ENCODE measurements at regions not wholly inside any gene's neighbourhood (a gene's known extent, or its start where the extent isn't known, plus 50 kb on each side); places are given as distances from the start of the nearest gene placed in this dataset.
"Not testable (repeated sequence)": the region's sequence is repeated elsewhere in the genome, so short reads cannot be mapped to it uniquely, and the experiment has no call there.

- Mint-ChIP-seq H3K4me1 (no peaks in the 10 kb centered on the region), H3K27me3 (no peaks in the 10 kb centered on the region), H3K36me3 (no peaks in the 10 kb centered on the region), H3K9me3 (peaks cover 0 to 2% (median 0%) of the 10 kb centered on the region in 8 donors), H3K4me3 (no peak overlapping the region), H3K27ac (no peak overlapping the region)
- H3K36me3 ChIP-seq (ENCODE audit: insufficient read depth, low read length), result no peaks in the 10 kb centered on the region
- no peak overlapping the region for H3K4me3 ChIP-seq (ENCODE audit: low read length in 2 of 2)
- H3K27me3 ChIP-seq (ENCODE audit: insufficient read depth, low read length), result no peaks in the 10 kb centered on the region
- no peak overlapping the region for H3K27ac ChIP-seq (ENCODE audit: low read depth, low read length)
- CTCF ChIA-PET (ENCODE audit: partially characterized antibody), result interaction anchor here (1.1 kb wide), 1 partner anchor 25 kb away, joined by 3 read pairs; no protein-coding TSS in a partner anchor
- H3K4me1 ChIP-seq (ENCODE audit: insufficient read depth, low read length), result no peaks in the 10 kb centered on the region
- DNase-seq, result no peak
- no peaks in the 10 kb centered on the region for H3K9me3 ChIP-seq (ENCODE audit: control insufficient read depth in 1 of 2, low read length in 2 of 2)
- intact Hi-C loops (cut with micrococcal nuclease), result no loop called here
- POLR2A ChIA-PET (ENCODE audit: partially characterized antibody), result no interaction called here
Observed at GRCh38 chr1:119251751-119252150, 111.3 kb upstream of the WARS2 start.

GRCh38 chr1:119253366-119253765 lies 112.9 kb upstream of the WARS2 start:
- H3K36me3 Mint-ChIP-seq, result peaks cover 0 to 5% of the 10 kb centered on the region in 2 donors
- intact Hi-C loops (cut with micrococcal nuclease), result no loop called here
- peaks cover 2 to 11% (median 5%) of the 10 kb centered on the region in 8 donors for H3K9me3 Mint-ChIP-seq
- H3K27ac Mint-ChIP-seq, result no peak overlapping the region
- Histone ChIP-seq H3K27me3 (ENCODE audit: insufficient read depth, low read length) (no peaks in the 10 kb centered on the region), H3K9me3 (ENCODE audit: control insufficient read depth in 1 of 2, low read length in 2 of 2) (no peaks in the 10 kb centered on the region), H3K36me3 (ENCODE audit: insufficient read depth, low read length) (no peaks in the 10 kb centered on the region), H3K4me1 (ENCODE audit: insufficient read depth, low read length) (no peaks in the 10 kb centered on the region), H3K27ac (ENCODE audit: low read depth, low read length) (no peak overlapping the region), H3K4me3 (ENCODE audit: low read length in 2 of 2) (no peak overlapping the region)
- POLR2A ChIA-PET (ENCODE audit: partially characterized antibody), result no interaction called here
- CTCF ChIA-PET (ENCODE audit: partially characterized antibody), result no interaction called here
- H3K4me3 Mint-ChIP-seq, result no peak overlapping the region
- no peak for DNase-seq
- H3K27me3 Mint-ChIP-seq, result no peaks in the 10 kb centered on the region
- H3K4me1 Mint-ChIP-seq, result no peaks in the 10 kb centered on the region

- no peak overlapping the region for H3K4me3 ChIP-seq (ENCODE audit: low read length in 2 of 2)
- H3K27me3 ChIP-seq (ENCODE audit: insufficient read depth, low read length), result no peaks in the 10 kb centered on the region
- H3K9me3 ChIP-seq (ENCODE audit: control insufficient read depth in 1 of 2, low read length in 2 of 2), result no peaks in the 10 kb centered on the region
- H3K36me3 Mint-ChIP-seq, result peaks cover 0 to 5% of the 10 kb centered on the region in 2 donors
- no peaks in the 10 kb centered on the region for H3K4me1 ChIP-seq (ENCODE audit: insufficient read depth, low read length)
- ChIA-PET CTCF (ENCODE audit: partially characterized antibody) (no interaction called here), POLR2A (ENCODE audit: partially characterized antibody) (no interaction called here)
- no peak for DNase-seq
- H3K27me3 Mint-ChIP-seq, result no peaks in the 10 kb centered on the region
- no peaks in the 10 kb centered on the region for H3K4me1 Mint-ChIP-seq
- no peak overlapping the region for H3K27ac Mint-ChIP-seq
- peaks cover 2 to 13% (median 9%) of the 10 kb centered on the region in 8 donors for H3K9me3 Mint-ChIP-seq
- intact Hi-C loops (cut with micrococcal nuclease), result no loop called here
- H3K36me3 ChIP-seq (ENCODE audit: insufficient read depth, low read length), result no peaks in the 10 kb centered on the region
- H3K4me3 Mint-ChIP-seq, result no peak overlapping the region
- H3K27ac ChIP-seq (ENCODE audit: low read depth, low read length), result no peak overlapping the region
Observed at GRCh38 chr1:119254067-119254720, 113.7 kb upstream of the WARS2 start.

GRCh38 chr1:119256089-119256488 lies 112.5 kb upstream of the HAO2 start:
- H3K9me3 ChIP-seq (ENCODE audit: control insufficient read depth in 1 of 2, low read length in 2 of 2); H3K27me3 ChIP-seq (ENCODE audit: insufficient read depth, low read length); POLR2A ChIA-PET (ENCODE audit: partially characterized antibody); DNase-seq; H3K27me3 Mint-ChIP-seq; intact Hi-C loops (cut with micrococcal nuclease); CTCF ChIA-PET (ENCODE audit: partially characterized antibody); H3K4me3 ChIP-seq (ENCODE audit: low read length in 2 of 2); H3K36me3 ChIP-seq (ENCODE audit: insufficient read depth, low read length); H3K27ac Mint-ChIP-seq; H3K27ac ChIP-seq (ENCODE audit: low read depth, low read length); H3K4me1 ChIP-seq (ENCODE audit: insufficient read depth, low read length); H3K4me1 Mint-ChIP-seq; H3K36me3 Mint-ChIP-seq; H3K4me3 Mint-ChIP-seq: not testable (repeated sequence)
- peaks cover 2 to 15% (median 11%) of the 10 kb centered on the region in 8 donors for H3K9me3 Mint-ChIP-seq

- Mint-ChIP-seq H3K27ac (no peak overlapping the region), H3K27me3 (no peaks in the 10 kb centered on the region), H3K9me3 (peaks cover 2 to 15% (median 11%) of the 10 kb centered on the region in 8 donors), H3K36me3 (peaks cover 0 to 5% of the 10 kb centered on the region in 2 donors), H3K4me3 (no peak overlapping the region), H3K4me1 (no peaks in the 10 kb centered on the region)
- intact Hi-C loops (cut with micrococcal nuclease), result no loop called here
- ChIA-PET POLR2A (ENCODE audit: partially characterized antibody) (no interaction called here), CTCF (ENCODE audit: partially characterized antibody) (no interaction called here)
- Histone ChIP-seq H3K36me3 (ENCODE audit: insufficient read depth, low read length) (no peaks in the 10 kb centered on the region), H3K27ac (ENCODE audit: low read depth, low read length) (no peak overlapping the region), H3K4me1 (ENCODE audit: insufficient read depth, low read length) (no peaks in the 10 kb centered on the region), H3K9me3 (ENCODE audit: control insufficient read depth in 1 of 2, low read length in 2 of 2) (no peaks in the 10 kb centered on the region), H3K27me3 (ENCODE audit: insufficient read depth, low read length) (no peaks in the 10 kb centered on the region), H3K4me3 (ENCODE audit: low read length in 2 of 2) (no peak overlapping the region)
- no peak for DNase-seq
Observed at GRCh38 chr1:119260506-119260905, 108.1 kb upstream of the HAO2 start.

GRCh38 chr1:119266386-119266785 lies 102.2 kb upstream of the HAO2 start:
- no peak overlapping the region for H3K4me3 ChIP-seq (ENCODE audit: low read length in 2 of 2)
- no peaks in the 10 kb centered on the region for H3K27me3 ChIP-seq (ENCODE audit: insufficient read depth, low read length)
- CTCF ChIA-PET (ENCODE audit: partially characterized antibody), result interaction anchor here (1.2 kb wide), 1 partner anchor 9 kb away, joined by 3 read pairs; no protein-coding TSS in a partner anchor
- POLR2A ChIA-PET (ENCODE audit: partially characterized antibody), result no interaction called here
- no peaks in the 10 kb centered on the region for H3K36me3 ChIP-seq (ENCODE audit: insufficient read depth, low read length)
- H3K27ac Mint-ChIP-seq, result no peak overlapping the region
- peaks cover 4 to 6% of the 10 kb centered on the region in 2 donors for H3K27me3 Mint-ChIP-seq
- intact Hi-C loops (cut with micrococcal nuclease), result no loop called here
- H3K27ac ChIP-seq (ENCODE audit: low read depth, low read length), result no peak overlapping the region
- H3K4me1 ChIP-seq (ENCODE audit: insufficient read depth, low read length), result no peaks in the 10 kb centered on the region
- H3K4me3 Mint-ChIP-seq, result no peak overlapping the region
- peaks cover 0 to 7% (median 0%) of the 10 kb centered on the region in 8 donors for H3K9me3 Mint-ChIP-seq
- DNase-seq, result no peak
- H3K4me1 Mint-ChIP-seq, result no peaks in the 10 kb centered on the region
- no peaks in the 10 kb centered on the region for H3K36me3 Mint-ChIP-seq
- no peaks in the 10 kb centered on the region for H3K9me3 ChIP-seq (ENCODE audit: control insufficient read depth in 1 of 2, low read length in 2 of 2)

- intact Hi-C loops (cut with micrococcal nuclease), result no loop called here
- Mint-ChIP-seq H3K4me3 (no peak overlapping the region), H3K4me1 (no peaks in the 10 kb centered on the region), H3K36me3 (no peaks in the 10 kb centered on the region), H3K27me3 (peaks cover 4 to 6% of the 10 kb centered on the region in 2 donors), H3K27ac (no peak overlapping the region), H3K9me3 (peaks cover 0 to 7% (median 0%) of the 10 kb centered on the region in 8 donors)
- Histone ChIP-seq H3K4me1 (ENCODE audit: insufficient read depth, low read length) (no peaks in the 10 kb centered on the region), H3K27me3 (ENCODE audit: insufficient read depth, low read length) (no peaks in the 10 kb centered on the region), H3K9me3 (ENCODE audit: control insufficient read depth in 1 of 2, low read length in 2 of 2) (no peaks in the 10 kb centered on the region), H3K36me3 (ENCODE audit: insufficient read depth, low read length) (no peaks in the 10 kb centered on the region), H3K4me3 (ENCODE audit: low read length in 2 of 2) (no peak overlapping the region), H3K27ac (ENCODE audit: low read depth, low read length) (no peak overlapping the region)
- POLR2A ChIA-PET (ENCODE audit: partially characterized antibody), result no interaction called here
- CTCF ChIA-PET (ENCODE audit: partially characterized antibody), result interaction anchor here (1.2 kb wide), 1 partner anchor 8 kb away, joined by 3 read pairs; no protein-coding TSS in a partner anchor
- DNase-seq, result no peak
Observed at GRCh38 chr1:119266858-119267257, 101.7 kb upstream of the HAO2 start.

All from CD4-positive, alpha-beta memory T cell (primary cell).